ENCODE measurements at regions not wholly inside any gene's neighbourhood (a gene's known extent, or its start where the extent isn't known, plus 50 kb on each side); places are given as distances from the start of the nearest gene placed in this dataset.
"Not testable (repeated sequence)": the region's sequence is repeated elsewhere in the genome, so short reads cannot be mapped to it uniquely, and the experiment has no call there.

DNA sequence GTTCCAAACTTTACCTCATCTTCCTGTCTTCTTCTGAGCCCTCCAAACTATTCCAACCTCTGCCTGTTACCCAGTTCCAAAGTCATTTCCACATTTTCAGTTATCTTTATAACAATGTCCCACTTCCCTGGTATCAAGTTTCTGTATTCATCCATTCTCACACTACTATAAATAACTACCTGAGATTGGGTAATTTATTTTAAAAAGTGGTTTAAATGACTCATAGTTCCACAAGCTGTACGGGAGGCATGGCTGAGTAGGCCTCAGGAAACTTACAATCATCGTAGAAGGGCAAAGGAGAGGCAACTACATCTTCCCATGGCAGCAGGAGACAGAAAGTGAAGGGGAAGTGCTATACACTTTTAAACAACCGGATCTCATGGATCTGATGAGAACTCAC lies 428.5 kb upstream of the RGS18 start:
- Mint-ChIP-seq H3K4me1 (no peaks in the 10 kb centered on the region), H3K9me3 (peaks cover 18 to 27% of the 10 kb centered on the region in 2 donors), H3K4me3 (no peak overlapping the region), H3K27ac (no peak overlapping the region), H3K27me3 (ENCODE audit: low read depth in 2 of 2) (no peaks in the 10 kb centered on the region), H3K36me3 (peaks cover 7% of the 10 kb centered on the region)
- intact Hi-C loops (cut with micrococcal nuclease), result no loop called here
- Histone ChIP-seq H3K27ac (ENCODE audit: low read length) (no peak overlapping the region), H3K9me3 (ENCODE audit: control insufficient read depth, insufficient read depth, low read length) (peaks cover 2% of the 10 kb centered on the region), H3K36me3 (ENCODE audit: control insufficient read depth, insufficient read depth, low read length) (no peaks in the 10 kb centered on the region), H3K4me1 (ENCODE audit: control insufficient read depth, insufficient read depth, low read length) (no peaks in the 10 kb centered on the region), H3K4me3 (ENCODE audit: low read length) (no peak overlapping the region), H3K27me3 (ENCODE audit: control insufficient read depth, insufficient read depth, low read length) (no peaks in the 10 kb centered on the region)
- TF ChIP-seq, protein P1, sequence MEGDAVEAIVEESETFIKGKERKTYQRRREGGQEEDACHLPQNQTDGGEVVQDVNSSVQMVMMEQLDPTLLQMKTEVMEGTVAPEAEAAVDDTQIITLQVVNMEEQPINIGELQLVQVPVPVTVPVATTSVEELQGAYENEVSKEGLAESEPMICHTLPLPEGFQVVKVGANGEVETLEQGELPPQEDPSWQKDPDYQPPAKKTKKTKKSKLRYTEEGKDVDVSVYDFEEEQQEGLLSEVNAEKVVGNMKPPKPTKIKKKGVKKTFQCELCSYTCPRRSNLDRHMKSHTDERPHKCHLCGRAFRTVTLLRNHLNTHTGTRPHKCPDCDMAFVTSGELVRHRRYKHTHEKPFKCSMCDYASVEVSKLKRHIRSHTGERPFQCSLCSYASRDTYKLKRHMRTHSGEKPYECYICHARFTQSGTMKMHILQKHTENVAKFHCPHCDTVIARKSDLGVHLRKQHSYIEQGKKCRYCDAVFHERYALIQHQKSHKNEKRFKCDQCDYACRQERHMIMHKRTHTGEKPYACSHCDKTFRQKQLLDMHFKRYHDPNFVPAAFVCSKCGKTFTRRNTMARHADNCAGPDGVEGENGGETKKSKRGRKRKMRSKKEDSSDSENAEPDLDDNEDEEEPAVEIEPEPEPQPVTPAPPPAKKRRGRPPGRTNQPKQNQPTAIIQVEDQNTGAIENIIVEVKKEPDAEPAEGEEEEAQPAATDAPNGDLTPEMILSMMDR (IDR thresholded peaks at IDR 0.05), result no peak
- ATAC-seq (no peak), DNase-seq (no peak)
- WGBS (ENCODE audit: insufficient coverage), result 77% methylated on average over 3 of the region's 3 CpGs

DNA sequence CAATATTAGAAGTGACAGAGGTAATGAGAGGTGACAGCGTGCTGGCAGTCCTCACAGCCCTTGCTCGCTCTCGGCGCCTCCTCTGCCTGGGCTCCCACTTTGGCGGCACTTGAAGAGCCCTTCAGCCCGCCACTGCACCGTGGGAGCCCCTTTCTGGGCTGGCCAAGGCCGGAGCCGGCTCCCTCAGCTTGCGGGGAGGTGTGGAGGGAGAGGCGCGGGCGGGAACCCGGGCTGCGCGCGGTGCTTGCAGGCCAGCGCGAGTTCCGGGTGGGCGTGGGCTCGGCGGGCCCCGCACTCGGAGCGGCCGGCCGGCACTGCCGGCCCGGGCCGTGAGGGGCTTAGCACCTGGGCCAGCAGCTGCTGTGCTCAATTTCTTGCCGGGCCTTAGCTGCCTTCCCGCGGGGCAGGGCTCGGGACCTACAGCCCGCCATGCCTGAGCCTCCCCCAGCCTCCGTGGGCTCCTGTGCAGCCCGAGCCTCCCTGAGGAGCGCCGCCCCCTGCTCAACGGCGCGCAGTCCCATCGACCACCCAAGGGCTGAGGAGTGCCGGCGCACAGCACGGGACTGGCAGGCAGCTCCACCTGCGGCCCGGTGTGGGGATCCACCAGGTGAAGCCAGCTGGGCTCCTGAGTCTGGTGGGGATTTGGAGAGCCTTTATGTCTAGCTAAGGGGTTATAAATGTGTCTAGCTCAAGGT lies 426.5 kb upstream of the RGS18 start:
- H3K4me3 Mint-ChIP-seq; H3K36me3 Mint-ChIP-seq; H3K27me3 Mint-ChIP-seq (ENCODE audit: low read depth in 2 of 2); H3K4me1 Mint-ChIP-seq; H3K27ac Mint-ChIP-seq; H3K36me3 ChIP-seq (ENCODE audit: control insufficient read depth, insufficient read depth, low read length); ATAC-seq; H3K4me3 ChIP-seq (ENCODE audit: low read length); H3K27me3 ChIP-seq (ENCODE audit: control insufficient read depth, insufficient read depth, low read length); DNase-seq; H3K27ac ChIP-seq (ENCODE audit: low read length); H3K4me1 ChIP-seq (ENCODE audit: control insufficient read depth, insufficient read depth, low read length); intact Hi-C loops (cut with micrococcal nuclease); H3K9me3 ChIP-seq (ENCODE audit: control insufficient read depth, insufficient read depth, low read length): not testable (repeated sequence)
- H3K9me3 Mint-ChIP-seq, result peaks cover 19 to 24% of the 10 kb centered on the region in 2 donors
- WGBS (ENCODE audit: insufficient coverage), result 96% methylated on average over 49 of the region's 49 CpGs

DNA sequence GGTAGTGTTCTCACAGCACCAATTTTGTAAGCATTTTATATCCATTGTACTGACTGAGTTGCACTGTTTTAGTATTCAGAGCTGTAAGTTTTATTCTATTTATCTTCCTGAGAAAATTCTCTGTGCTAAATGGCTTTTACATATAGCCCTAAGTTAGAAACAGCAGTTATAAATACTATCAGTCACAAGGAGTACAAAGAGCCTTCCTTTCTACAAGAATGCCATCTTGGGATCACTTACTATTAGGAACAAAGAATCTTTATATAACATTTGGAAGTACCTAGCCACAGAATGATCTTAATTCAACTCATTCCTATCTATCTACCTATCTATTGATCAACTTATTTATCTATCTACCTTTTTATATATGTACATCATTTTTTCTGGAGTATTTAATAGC lies 423.9 kb upstream of the RGS18 start:
- Mint-ChIP-seq H3K9me3 (peaks cover 18 to 25% of the 10 kb centered on the region in 2 donors), H3K27ac (no peak overlapping the region), H3K36me3 (no peaks in the 10 kb centered on the region), H3K4me1 (no peaks in the 10 kb centered on the region), H3K4me3 (no peak overlapping the region), H3K27me3 (ENCODE audit: low read depth in 2 of 2) (no peaks in the 10 kb centered on the region)
- H3K4me1 ChIP-seq (ENCODE audit: control insufficient read depth, insufficient read depth, low read length), result no peaks in the 10 kb centered on the region
- H3K4me3 ChIP-seq (ENCODE audit: low read length), result no peak overlapping the region
- ATAC-seq (no peak), DNase-seq (no peak)
- H3K27me3 ChIP-seq (ENCODE audit: control insufficient read depth, insufficient read depth, low read length), result no peaks in the 10 kb centered on the region
- no peaks in the 10 kb centered on the region for H3K9me3 ChIP-seq (ENCODE audit: control insufficient read depth, insufficient read depth, low read length)
- no peaks in the 10 kb centered on the region for H3K36me3 ChIP-seq (ENCODE audit: control insufficient read depth, insufficient read depth, low read length)
- no peak overlapping the region for H3K27ac ChIP-seq (ENCODE audit: low read length)
- intact Hi-C loops (cut with micrococcal nuclease), result no loop called here
- TF ChIP-seq, protein P1 (IDR thresholded peaks at IDR 0.05), result no peak

DNA sequence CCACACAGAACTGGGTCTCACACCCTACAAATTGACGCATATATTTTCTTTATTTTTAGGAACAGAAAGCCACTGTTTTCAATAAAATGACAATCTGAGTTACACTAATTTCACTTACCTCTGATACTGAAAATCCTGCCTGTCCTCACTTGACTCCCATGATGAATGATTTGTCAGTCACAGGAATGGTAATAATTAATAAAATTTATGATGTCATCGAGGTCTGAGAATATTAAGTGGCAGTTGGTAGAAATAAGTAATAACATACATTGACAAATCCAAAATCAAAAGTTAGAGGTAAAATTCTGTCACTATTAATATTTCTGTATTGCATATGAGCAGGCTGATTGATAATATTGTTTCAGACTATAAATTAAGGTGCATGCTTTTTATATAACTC lies 418.7 kb upstream of the RGS18 start:
- Mint-ChIP-seq H3K27ac (no peak overlapping the region), H3K27me3 (ENCODE audit: low read depth in 2 of 2) (no peaks in the 10 kb centered on the region), H3K4me3 (no peak overlapping the region), H3K4me1 (no peaks in the 10 kb centered on the region), H3K36me3 (no peaks in the 10 kb centered on the region), H3K9me3 (peaks cover 8 to 12% of the 10 kb centered on the region in 2 donors)
- ATAC-seq, result no peak
- TF ChIP-seq, protein P1 (IDR thresholded peaks at IDR 0.05), result no peak
- no peaks in the 10 kb centered on the region for H3K9me3 ChIP-seq (ENCODE audit: control insufficient read depth, insufficient read depth, low read length)
- no peaks in the 10 kb centered on the region for H3K4me1 ChIP-seq (ENCODE audit: control insufficient read depth, insufficient read depth, low read length)
- H3K27ac ChIP-seq (ENCODE audit: low read length), result no peak overlapping the region
- no peaks in the 10 kb centered on the region for H3K36me3 ChIP-seq (ENCODE audit: control insufficient read depth, insufficient read depth, low read length)
- intact Hi-C loops (cut with micrococcal nuclease), result no loop called here
- DNase-seq, result no peak
- no peaks in the 10 kb centered on the region for H3K27me3 ChIP-seq (ENCODE audit: control insufficient read depth, insufficient read depth, low read length)
- H3K4me3 ChIP-seq (ENCODE audit: low read length), result no peak overlapping the region
- 89% methylated on average over 1 of the region's 2 CpGs for WGBS (ENCODE audit: insufficient coverage)

Measured in natural killer cell (primary cell).